ENCODE measurements at regions not wholly inside any gene's neighbourhood (a gene's known extent, or its start where the extent isn't known, plus 50 kb on each side); places are given as distances from the start of the nearest gene placed in this dataset.

DNA sequence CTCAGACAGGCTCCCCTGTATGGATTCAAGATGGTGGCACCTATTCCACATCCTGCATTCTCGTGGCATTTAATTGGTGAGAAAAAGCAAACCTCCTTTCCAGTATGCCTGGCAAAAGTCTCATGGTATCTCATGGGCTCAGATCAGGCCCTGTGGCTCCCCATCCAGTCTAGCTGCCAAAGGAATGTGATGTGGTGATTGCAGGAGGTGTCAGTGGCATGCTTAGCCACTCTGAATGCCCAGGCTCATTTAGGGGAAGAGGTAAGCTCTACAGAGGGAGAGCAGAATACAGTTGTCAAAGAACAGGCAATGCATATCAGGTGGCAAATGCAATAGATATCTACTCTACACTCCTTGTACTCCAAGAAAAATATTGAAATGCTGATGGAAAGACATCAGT, 146.7 kb downstream of the SPATA19 start:
- H3K4me1 Mint-ChIP-seq = no peaks in the 10 kb centered on the region
- H3K36me3 Mint-ChIP-seq (ENCODE audit: low read depth) = no peaks in the 10 kb centered on the region
- H3K27ac Mint-ChIP-seq = no peak overlapping the region
- H3K27me3 Mint-ChIP-seq = peaks cover under 1% of the 10 kb centered on the region
- ATAC-seq (no peak), DNase-seq (no peak)
- no peaks in the 10 kb centered on the region for H3K9me3 ChIP-seq (ENCODE audit: control insufficient read depth, low read length, poor library complexity, severe bottlenecking)
- H3K4me3 Mint-ChIP-seq = no peak overlapping the region

DNA sequence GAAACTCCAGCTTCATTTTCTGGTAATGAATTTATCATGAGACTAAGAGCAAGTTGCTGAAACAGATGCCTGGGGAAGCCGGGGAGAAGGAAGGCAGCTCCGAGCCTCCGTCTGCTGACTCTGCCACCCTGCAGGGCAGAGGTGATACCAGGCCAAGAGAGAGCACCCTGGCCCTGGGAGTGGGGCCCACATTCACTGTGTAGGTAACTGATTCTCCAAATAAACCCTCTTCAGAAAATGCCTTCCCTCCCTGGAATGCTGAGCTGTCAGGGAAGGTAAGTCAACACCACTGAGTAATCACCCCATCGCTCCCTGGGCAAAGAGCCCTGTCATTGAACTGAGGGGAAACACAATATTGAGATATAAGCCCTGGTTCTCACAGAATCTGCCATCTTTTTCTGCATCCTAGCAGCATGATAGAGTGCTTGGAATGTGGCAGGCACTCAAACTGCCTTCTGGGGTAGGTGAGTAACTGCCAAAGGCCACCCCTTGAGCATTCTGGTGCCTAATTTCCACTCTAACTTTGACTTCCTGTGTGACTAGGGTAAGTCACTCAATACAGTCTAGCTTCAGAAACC, 147.6 kb downstream of the SPATA19 start:
- Mint-ChIP-seq H3K36me3 (ENCODE audit: low read depth) (no peaks in the 10 kb centered on the region), H3K4me1 (no peaks in the 10 kb centered on the region), H3K27ac (no peak overlapping the region), H3K27me3 (no peaks in the 10 kb centered on the region), H3K4me3 (no peak overlapping the region)
- DNase-seq = no peak
- H3K9me3 ChIP-seq (ENCODE audit: control insufficient read depth, low read length, poor library complexity, severe bottlenecking) = no peaks in the 10 kb centered on the region
- no peak for ATAC-seq

DNA sequence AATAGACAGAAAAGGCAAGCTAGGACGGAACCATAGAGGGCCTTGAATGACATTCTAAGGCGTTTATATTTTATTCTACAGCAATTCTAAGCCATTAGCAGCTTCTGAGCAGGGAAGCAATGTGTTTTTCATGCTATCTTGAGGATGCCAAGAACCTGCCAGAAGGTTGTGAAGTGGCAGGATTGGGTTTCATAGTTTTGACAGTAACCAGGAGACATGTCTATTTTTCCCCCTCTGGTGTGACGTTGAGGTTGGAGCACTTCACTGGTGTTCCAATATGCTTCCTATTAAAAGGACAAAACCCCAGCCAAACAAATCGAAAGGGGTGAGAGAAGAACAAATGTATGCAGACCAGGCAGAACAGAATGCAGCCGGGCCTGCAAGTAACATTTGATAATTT, 148.2 kb downstream of the SPATA19 start:
- H3K9me3 ChIP-seq (ENCODE audit: control insufficient read depth, low read length, poor library complexity, severe bottlenecking) = no peaks in the 10 kb centered on the region
- Mint-ChIP-seq H3K36me3 (ENCODE audit: low read depth) (no peaks in the 10 kb centered on the region), H3K27ac (no peak overlapping the region), H3K4me3 (no peak overlapping the region), H3K4me1 (no peaks in the 10 kb centered on the region), H3K27me3 (no peaks in the 10 kb centered on the region)
- ATAC-seq (no peak), DNase-seq (no peak)

DNA sequence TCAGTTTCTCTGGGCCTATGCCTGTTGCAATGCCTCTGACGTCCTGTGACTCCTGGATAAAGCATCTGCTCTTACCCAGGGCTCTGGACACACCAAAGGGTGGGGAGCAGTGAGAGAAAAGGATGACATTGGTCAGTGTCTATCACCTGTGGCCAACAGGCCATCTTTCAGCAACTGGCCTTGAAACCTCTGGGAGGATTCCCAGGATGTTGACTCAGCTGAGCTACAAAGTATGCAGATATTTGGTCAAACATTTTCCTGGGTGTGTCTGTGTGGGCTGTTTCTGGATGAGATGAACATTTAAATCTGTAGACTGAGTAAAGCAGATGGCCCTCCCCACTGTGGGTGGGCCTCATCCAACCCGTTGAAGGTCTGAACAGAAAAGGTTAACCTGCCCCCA, 149.9 kb downstream of the SPATA19 start:
- H3K9me3 ChIP-seq (ENCODE audit: control insufficient read depth, low read length, poor library complexity, severe bottlenecking) = no peaks in the 10 kb centered on the region
- H3K36me3 Mint-ChIP-seq (ENCODE audit: low read depth) = no peaks in the 10 kb centered on the region
- no peak overlapping the region for H3K27ac Mint-ChIP-seq
- ATAC-seq (no peak), DNase-seq (no peak)
- H3K4me1 Mint-ChIP-seq = no peaks in the 10 kb centered on the region
- H3K27me3 Mint-ChIP-seq = no peaks in the 10 kb centered on the region
- no peak overlapping the region for H3K4me3 Mint-ChIP-seq

DNA sequence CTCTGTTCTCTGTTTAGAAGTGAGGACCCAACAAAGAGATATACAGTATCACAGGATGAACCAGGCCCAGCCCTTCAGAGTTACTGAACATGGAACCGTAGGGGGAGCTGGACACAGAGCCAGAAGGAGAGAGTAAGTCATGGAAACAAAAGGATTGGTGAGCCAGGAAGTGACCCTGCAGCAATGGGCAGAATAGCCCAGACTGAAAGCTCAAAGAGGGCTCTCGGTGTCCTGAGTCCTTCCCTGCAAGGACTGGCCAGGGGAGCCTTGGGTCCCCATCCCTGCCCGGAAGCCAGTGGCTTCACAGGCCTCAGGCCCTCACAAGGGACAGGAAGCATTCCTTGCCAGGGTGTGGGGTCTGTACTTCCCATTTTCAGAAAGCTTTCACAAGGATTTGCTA, 150.6 kb downstream of the SPATA19 start:
- Mint-ChIP-seq H3K36me3 (ENCODE audit: low read depth) (no peaks in the 10 kb centered on the region), H3K4me1 (no peaks in the 10 kb centered on the region), H3K27me3 (no peaks in the 10 kb centered on the region), H3K4me3 (no peak overlapping the region), H3K27ac (no peak overlapping the region)
- DNase-seq (no peak), ATAC-seq (no peak)
- no peaks in the 10 kb centered on the region for H3K9me3 ChIP-seq (ENCODE audit: control insufficient read depth, low read length, poor library complexity, severe bottlenecking)

DNA sequence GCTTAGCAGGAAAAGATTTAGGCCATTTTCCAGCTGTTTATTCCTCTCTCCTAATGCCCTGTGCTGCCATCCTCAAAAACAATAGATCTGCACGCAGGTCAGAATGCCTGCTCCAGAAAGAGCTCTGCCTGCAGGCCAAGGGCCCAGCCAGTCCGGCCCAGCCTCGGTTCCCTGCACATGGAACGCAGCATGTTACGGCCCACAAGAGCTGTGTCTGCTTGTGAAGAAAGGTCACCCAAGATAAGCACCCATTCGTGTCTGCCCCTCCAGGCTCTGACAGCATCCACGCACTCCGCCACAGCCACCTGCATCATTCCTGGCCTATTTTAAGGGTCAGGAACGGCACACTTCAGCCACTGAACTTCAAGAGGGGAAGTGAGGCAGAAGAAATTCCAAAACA, 152.2 kb downstream of the SPATA19 start:
- DNase-seq = no peak
- no peaks in the 10 kb centered on the region for H3K9me3 ChIP-seq (ENCODE audit: control insufficient read depth, low read length, poor library complexity, severe bottlenecking)
- H3K27me3 Mint-ChIP-seq = no peaks in the 10 kb centered on the region
- H3K4me3 Mint-ChIP-seq = no peak overlapping the region
- H3K4me1 Mint-ChIP-seq = no peaks in the 10 kb centered on the region
- H3K36me3 Mint-ChIP-seq (ENCODE audit: low read depth) = no peaks in the 10 kb centered on the region
- ATAC-seq = no peak
- no peak overlapping the region for H3K27ac Mint-ChIP-seq

DNA sequence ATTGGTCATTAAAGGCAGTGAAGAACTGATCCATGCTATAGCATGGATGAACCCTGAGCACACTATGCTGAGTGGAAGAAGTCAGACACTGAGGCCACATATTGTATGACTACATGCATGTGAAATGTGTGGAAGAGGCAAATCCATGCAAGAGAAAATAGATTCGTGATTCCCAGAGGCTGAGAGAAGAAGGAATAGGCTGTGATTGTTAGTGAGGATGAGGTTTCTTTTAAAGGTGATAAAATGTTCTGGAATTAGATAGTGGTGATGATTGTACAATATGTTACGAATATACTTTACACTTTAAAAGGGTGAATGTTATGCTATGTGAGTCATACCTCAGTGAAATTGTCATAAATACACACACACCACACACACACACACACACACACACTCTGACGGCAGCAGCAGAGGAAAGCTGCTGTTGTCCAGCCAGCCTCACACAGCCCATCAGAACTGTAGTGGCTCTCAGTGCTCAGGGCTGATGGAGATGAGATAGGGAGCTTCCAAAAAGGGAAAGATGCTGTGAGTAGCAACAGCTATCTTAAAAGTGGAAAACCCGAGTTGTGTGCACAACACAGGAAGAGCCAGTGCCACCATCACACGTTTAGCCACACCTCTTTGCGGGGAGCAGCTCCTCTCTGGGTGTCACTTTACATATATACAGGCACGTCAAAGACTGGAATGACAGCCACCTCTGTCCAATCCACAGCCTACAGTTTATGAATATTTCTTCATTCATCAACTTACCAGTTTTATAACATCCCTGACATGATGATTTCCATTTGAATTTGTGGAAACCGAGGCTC, 153.0 kb downstream of the SPATA19 start:
- H3K27me3 Mint-ChIP-seq = no peaks in the 10 kb centered on the region
- ATAC-seq (no peak), DNase-seq (no peak)
- H3K4me3 Mint-ChIP-seq = no peak overlapping the region
- no peaks in the 10 kb centered on the region for H3K9me3 ChIP-seq (ENCODE audit: control insufficient read depth, low read length, poor library complexity, severe bottlenecking)
- no peak overlapping the region for H3K27ac Mint-ChIP-seq
- no peaks in the 10 kb centered on the region for H3K4me1 Mint-ChIP-seq
- H3K36me3 Mint-ChIP-seq (ENCODE audit: low read depth) = no peaks in the 10 kb centered on the region

DNA sequence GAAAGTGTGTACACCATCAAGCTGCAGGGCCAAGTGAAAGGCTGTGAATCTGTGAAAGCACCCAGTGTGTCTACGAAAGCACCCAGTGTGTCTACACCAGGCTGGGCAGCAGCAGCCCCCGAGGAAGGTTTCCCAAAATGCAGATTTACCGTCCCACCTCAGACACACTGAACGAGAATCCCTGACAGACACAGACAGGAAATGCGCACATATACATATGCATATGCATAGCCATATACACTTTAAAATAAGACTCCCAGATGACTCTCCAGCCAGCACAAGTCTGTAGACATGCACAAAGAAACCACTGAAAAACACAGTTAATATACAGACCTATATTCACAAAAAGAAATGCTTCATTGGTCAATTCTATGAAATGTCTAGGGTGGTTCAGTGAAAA, 155.5 kb upstream of the OPCML start:
- peaks cover 14% of the 10 kb centered on the region for H3K27me3 Mint-ChIP-seq
- DNase-seq (no peak), ATAC-seq (no peak)
- H3K4me3 Mint-ChIP-seq = no peak overlapping the region
- no peak overlapping the region for H3K27ac Mint-ChIP-seq
- no peaks in the 10 kb centered on the region for H3K4me1 Mint-ChIP-seq
- no peaks in the 10 kb centered on the region for H3K36me3 Mint-ChIP-seq (ENCODE audit: low read depth)
- no peaks in the 10 kb centered on the region for H3K9me3 ChIP-seq (ENCODE audit: control insufficient read depth, low read length, poor library complexity, severe bottlenecking)

DNA sequence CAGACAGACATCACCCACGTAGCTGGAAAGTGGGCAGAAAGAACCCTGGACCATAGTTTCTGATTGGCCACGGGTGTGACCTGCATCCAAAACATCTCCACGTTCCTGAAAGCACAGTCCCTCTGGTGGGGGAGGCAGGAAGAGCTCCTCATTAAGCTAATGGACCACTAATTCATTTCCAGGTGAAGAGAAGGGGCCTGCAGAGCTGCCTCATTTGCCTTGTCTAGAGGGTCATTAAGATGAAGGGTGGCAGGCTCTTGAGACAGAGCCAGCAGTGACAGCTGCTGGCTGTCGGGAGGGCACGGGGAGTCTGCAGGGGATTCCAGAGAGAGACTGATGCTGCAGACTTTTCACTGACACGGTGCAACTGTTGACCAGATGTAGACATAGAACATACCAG, 149.6 kb upstream of the OPCML start:
- DNase-seq (no peak), ATAC-seq (no peak)
- Mint-ChIP-seq H3K4me3 (no peak overlapping the region), H3K27me3 (peaks cover 38% of the 10 kb centered on the region), H3K27ac (no peak overlapping the region), H3K36me3 (ENCODE audit: low read depth) (no peaks in the 10 kb centered on the region), H3K4me1 (no peaks in the 10 kb centered on the region)
- no peaks in the 10 kb centered on the region for H3K9me3 ChIP-seq (ENCODE audit: control insufficient read depth, low read length, poor library complexity, severe bottlenecking)

DNA sequence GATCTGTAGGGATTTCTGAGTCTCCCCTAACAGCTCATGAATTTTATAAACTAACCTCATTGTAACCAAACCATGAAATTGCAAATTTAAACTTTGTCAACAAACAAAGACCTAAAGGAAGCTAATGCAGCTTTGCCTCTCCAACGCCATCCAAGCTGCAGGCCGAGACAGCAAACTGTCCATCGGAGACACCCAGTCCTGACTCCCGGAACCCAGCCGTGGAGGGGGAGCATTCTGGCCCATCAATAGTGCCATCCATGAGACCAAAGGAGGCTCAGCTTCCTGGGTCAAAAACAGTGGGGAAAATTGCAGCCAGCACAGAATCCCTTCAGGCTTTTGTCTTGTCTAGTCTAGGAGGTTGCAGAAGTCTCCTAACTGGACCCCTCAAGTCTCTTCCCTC, 147.6 kb upstream of the OPCML start:
- DNase-seq = no peak
- no peaks in the 10 kb centered on the region for H3K9me3 ChIP-seq (ENCODE audit: control insufficient read depth, low read length, poor library complexity, severe bottlenecking)
- Mint-ChIP-seq H3K27me3 (peaks cover 36% of the 10 kb centered on the region), H3K4me3 (no peak overlapping the region), H3K4me1 (no peaks in the 10 kb centered on the region), H3K27ac (no peak overlapping the region), H3K36me3 (ENCODE audit: low read depth) (no peaks in the 10 kb centered on the region)
- ATAC-seq = no peak

DNA sequence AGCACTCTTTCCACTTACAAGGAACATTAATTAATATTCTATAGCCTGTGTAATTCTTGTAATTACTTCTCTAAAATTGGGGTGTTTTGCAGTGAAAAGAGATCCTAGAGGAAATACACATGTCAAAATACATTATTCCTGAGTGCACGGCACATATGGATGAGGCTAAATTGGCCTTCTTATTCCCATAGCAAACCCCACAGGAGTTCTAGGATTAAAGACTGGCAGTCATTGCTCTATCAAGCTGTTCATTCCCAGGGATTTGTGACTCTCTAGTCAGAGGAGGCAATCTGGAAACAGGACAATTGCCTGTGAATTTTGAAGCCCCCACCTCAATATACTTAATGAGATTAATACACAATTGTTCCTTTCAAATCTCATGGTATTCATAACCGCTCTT, 145.9 kb upstream of the OPCML start:
- H3K4me1 Mint-ChIP-seq = no peaks in the 10 kb centered on the region
- no peak for DNase-seq
- H3K9me3 ChIP-seq (ENCODE audit: control insufficient read depth, low read length, poor library complexity, severe bottlenecking) = no peaks in the 10 kb centered on the region
- peaks cover 26% of the 10 kb centered on the region for H3K27me3 Mint-ChIP-seq
- no peak for ATAC-seq
- no peaks in the 10 kb centered on the region for H3K36me3 Mint-ChIP-seq (ENCODE audit: low read depth)
- H3K27ac Mint-ChIP-seq = no peak overlapping the region
- no peak overlapping the region for H3K4me3 Mint-ChIP-seq

DNA sequence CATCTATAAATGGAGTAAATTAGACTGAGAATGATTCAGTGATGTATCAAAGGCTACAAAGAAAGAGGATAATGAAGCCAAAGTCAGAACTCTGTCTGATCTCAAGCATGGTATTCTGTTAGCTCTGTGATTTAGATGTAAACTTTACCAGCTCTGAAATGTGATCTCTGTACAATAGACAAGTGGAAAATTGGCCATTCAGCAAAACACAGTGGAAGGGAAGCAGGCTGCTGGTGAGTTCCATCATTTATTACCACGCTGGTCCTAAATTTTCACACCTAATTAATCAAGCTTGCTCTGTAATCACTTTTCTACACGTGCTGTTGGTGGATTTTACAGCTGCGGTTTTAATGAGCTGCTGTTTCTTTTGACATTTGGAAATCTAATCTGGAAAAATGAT, 145.1 kb upstream of the OPCML start:
- DNase-seq = no peak
- Mint-ChIP-seq H3K27me3 (peaks cover 21% of the 10 kb centered on the region), H3K27ac (no peak overlapping the region), H3K4me1 (no peaks in the 10 kb centered on the region), H3K36me3 (ENCODE audit: low read depth) (no peaks in the 10 kb centered on the region), H3K4me3 (no peak overlapping the region)
- no peak for ATAC-seq
- H3K9me3 ChIP-seq (ENCODE audit: control insufficient read depth, low read length, poor library complexity, severe bottlenecking) = no peaks in the 10 kb centered on the region

DNA sequence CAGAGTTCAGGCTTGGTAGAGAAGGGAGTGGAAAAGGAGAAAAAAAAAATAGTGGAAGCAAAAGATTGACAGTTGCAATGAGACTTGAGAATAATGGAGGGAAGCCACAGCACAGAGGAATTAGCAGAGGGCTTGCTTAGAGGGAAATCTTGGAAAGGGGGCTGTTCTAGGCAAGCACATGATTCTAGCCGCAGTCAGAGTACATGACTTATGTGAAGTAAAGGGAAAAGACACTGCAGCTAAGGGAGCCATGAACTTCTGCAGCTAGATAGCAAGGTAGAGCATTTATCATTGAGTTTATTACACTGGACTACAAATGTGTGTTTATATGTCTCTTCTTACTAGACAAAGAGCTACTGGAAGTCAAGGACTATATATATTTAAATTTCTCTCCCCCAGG, 144.0 kb upstream of the OPCML start:
- H3K27me3 Mint-ChIP-seq = peaks cover 13% of the 10 kb centered on the region

DNA sequence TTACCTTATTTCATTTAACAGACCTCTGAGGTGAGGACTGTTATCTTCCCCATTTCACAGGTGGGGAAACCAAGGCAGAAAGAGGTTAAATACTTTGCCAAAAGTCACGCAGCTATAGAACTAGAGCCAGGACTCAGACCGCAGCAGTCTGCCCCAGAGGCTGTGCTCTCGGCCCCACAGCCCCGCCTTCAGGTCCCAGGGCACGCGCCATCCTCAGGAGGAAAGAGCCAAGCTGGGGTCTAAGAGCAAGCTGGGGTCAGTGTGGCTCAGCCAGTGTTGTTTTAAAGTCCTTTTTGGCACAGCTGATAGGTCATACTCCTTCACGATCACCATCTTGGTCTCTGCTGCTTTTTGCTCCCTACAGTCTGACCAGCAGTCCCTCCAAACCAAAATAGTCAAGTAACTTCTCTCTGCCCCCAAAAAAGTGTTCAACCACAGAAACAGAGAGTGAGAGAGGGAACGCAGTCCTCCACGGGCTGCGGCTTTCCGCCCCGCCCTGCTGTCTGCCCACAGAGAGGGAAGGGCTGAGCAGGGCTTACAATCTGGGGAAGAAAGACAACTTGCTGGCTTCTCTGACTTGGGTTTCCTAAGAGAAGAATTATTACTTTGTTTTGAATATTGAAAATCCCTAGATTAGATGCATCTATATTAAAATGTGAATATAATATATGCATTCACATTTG, 137.2 kb upstream of the OPCML start:
- H3K4me3 Mint-ChIP-seq = no peak overlapping the region
- H3K27me3 Mint-ChIP-seq = peaks cover 4% of the 10 kb centered on the region
- no peak overlapping the region for H3K27ac Mint-ChIP-seq
- DNase-seq (no peak), ATAC-seq (no peak)
- H3K36me3 Mint-ChIP-seq (ENCODE audit: low read depth) = no peaks in the 10 kb centered on the region
- no peaks in the 10 kb centered on the region for H3K4me1 Mint-ChIP-seq
- no peaks in the 10 kb centered on the region for H3K9me3 ChIP-seq (ENCODE audit: control insufficient read depth, low read length, poor library complexity, severe bottlenecking)

More for the DNA sequence above, 144.0 kb upstream of the OPCML start:
- Mint-ChIP-seq H3K4me1 (no peaks in the 10 kb centered on the region), H3K4me3 (no peak overlapping the region), H3K36me3 (ENCODE audit: low read depth) (no peaks in the 10 kb centered on the region), H3K27ac (no peak overlapping the region)
- DNase-seq (no peak), ATAC-seq (no peak)
- no peaks in the 10 kb centered on the region for H3K9me3 ChIP-seq (ENCODE audit: control insufficient read depth, low read length, poor library complexity, severe bottlenecking)
